GM23338 (cell line): ENCODE measurements at regions not wholly inside any gene's neighbourhood (a gene's known extent, or its start where the extent isn't known, plus 50 kb on each side); places are given as distances from the start of the nearest gene placed in this dataset.

Experiments used
- ATAC-seq: fragments of 200-7000 bp; cut with Tn5 transposase; 3 replicates; pipeline ENCODE4 v1.9.1; 2020
- DNase-seq: peaks from one replicate; pipeline ENCODE4 v3.0.0-alpha.2; 2015; ENCODE audit warnings: low spot score
- H2AFZ ChIP-seq: fragments of 200-600 bp; sonication (generic); 2 replicates; pipeline ENCODE4 v1.8.0; 2016; ENCODE audit warnings: antibody characterized with exemption, mild to moderate bottlenecking, moderate library complexity
- H3F3A ChIP-seq: fragments of 200-600 bp; sonication (generic); replicated peaks from 2 replicates; pipeline ENCODE4 v1.8.0; 2017; ENCODE audit warnings: antibody characterized with exemption, mixed run types, low read depth
- H3K27ac ChIP-seq: fragments of 200-600 bp; sonication (generic); 2 replicates; pipeline ENCODE4 v1.6.1; 2016; ENCODE audit warnings: low read depth
- H3K27me3 ChIP-seq: fragments of 200-600 bp; sonication (generic); 2 replicates; pipeline ENCODE4 v1.8.0; 2016; ENCODE audit warnings: mild to moderate bottlenecking, mixed run types, moderate library complexity; ENCODE audit not compliant: insufficient read depth
- H3K36me3 ChIP-seq: fragments of 200-600 bp; sonication (generic); 2 replicates; pipeline ENCODE4 v1.8.0; 2016; ENCODE audit warnings: mild to moderate bottlenecking; ENCODE audit not compliant: insufficient read depth
- H3K4me1 ChIP-seq: fragments of 200-600 bp; sonication (generic); 2 replicates; pipeline ENCODE4 v1.8.0; 2016; ENCODE audit warnings: mild to moderate bottlenecking, moderate library complexity; ENCODE audit not compliant: insufficient read depth
- H3K4me2 ChIP-seq: fragments of 200-600 bp; sonication (generic); 2 replicates; pipeline ENCODE4 v1.7.1; 2017; ENCODE audit warnings: mixed run types
- H3K4me3 ChIP-seq: fragments of 200-600 bp; sonication (generic); 2 replicates; pipeline ENCODE4 v1.6.1; 2016; ENCODE audit warnings: mixed run types
- H3K79me2 ChIP-seq: fragments of 200-600 bp; sonication (generic); replicated peaks from 2 replicates; pipeline ENCODE4 v1.8.0; 2017; ENCODE audit warnings: mild to moderate bottlenecking; ENCODE audit not compliant: insufficient read depth
- H3K9me2 ChIP-seq: fragments of 200-600 bp; sonication (generic); 2 replicates; pipeline ENCODE4 v1.8.0; 2017; ENCODE audit not compliant: insufficient read depth
- H4K20me1 ChIP-seq: fragments of 200-600 bp; sonication (generic); replicated peaks from 2 replicates; pipeline ENCODE4 v1.8.0; 2017; ENCODE audit warnings: mild to moderate bottlenecking; ENCODE audit not compliant: insufficient read depth
- H3K27ac Mint-ChIP-seq: 2 replicates; pipeline ENCODE4 v1.8.0; 2020; ENCODE audit warnings: inconsistent platforms, mild to moderate bottlenecking, moderate library complexity, mixed read lengths
- H3K27me3 Mint-ChIP-seq: 3 replicates; pipeline ENCODE4 v1.8.0; 2022; ENCODE audit warnings: low read depth, mild to moderate bottlenecking, moderate library complexity, mixed read lengths, inconsistent platforms; ENCODE audit not compliant: insufficient read depth, poor library complexity
- H3K36me3 Mint-ChIP-seq: 3 replicates; pipeline ENCODE4 v1.8.0; 2021; ENCODE audit warnings: low read depth, mild to moderate bottlenecking, inconsistent platforms, moderate library complexity, mixed read lengths
- H3K4me1 Mint-ChIP-seq: 3 replicates; pipeline ENCODE4 v1.8.0; 2020; ENCODE audit warnings: mild to moderate bottlenecking, inconsistent platforms, mixed read lengths
- H3K4me3 Mint-ChIP-seq: 3 replicates; pipeline ENCODE4 v1.8.0; 2021; ENCODE audit warnings: moderate library complexity, mild to moderate bottlenecking, inconsistent platforms, mixed read lengths
- H3K9me3 Mint-ChIP-seq: 3 replicates; pipeline ENCODE4 v1.8.0; 2020; ENCODE audit warnings: moderate library complexity, mild to moderate bottlenecking, inconsistent platforms, mixed read lengths
- CTCF ChIP-seq, 2 experiments: fragments of 200-600 bp in 1 of 2; sonication (generic) in 1 of 2; conservative IDR thresholded peaks; 2 replicates each; pipeline versions ENCODE4 v1.5.1 to v1.6.1; 2016 to 2017; ENCODE audit warnings: antibody characterized with exemption in 2 of 2, low read depth in 2 of 2, mild to moderate bottlenecking in 2 of 2, moderate library complexity in 1 of 2
- JUNB ChIP-seq: IDR thresholded peaks from one replicate; pipeline ENCODE4 v1.6.1; 2016; ENCODE audit warnings: antibody characterized with exemption; ENCODE audit not compliant: unreplicated experiment
- NANOG ChIP-seq: IDR thresholded peaks from 2 replicates; pipeline ENCODE4 v1.6.1; 2016; ENCODE audit warnings: antibody characterized with exemption, borderline replicate concordance
- POLR2AphosphoS5 ChIP-seq: IDR thresholded peaks from 2 replicates; pipeline ENCODE4 v1.6.1; 2016; ENCODE audit warnings: antibody characterized with exemption, low read depth
- ZNF331 ChIP-seq: fragments of 250-450 bp; sonication (Bioruptor Pico); IDR thresholded peaks from 2 replicates; pipeline ENCODE4 v1.5.0; 2020; ENCODE audit warnings: low read depth, mild to moderate bottlenecking, moderate library complexity
- ZNF462 ChIP-seq: fragments of 250-450 bp; sonication (Bioruptor Pico); IDR thresholded peaks from 2 replicates; pipeline ENCODE4 v1.5.0; 2020; ENCODE audit warnings: mild to moderate bottlenecking, moderate library complexity

GRCh38 chr1:81345110-81345509 is 455.6 kb upstream of the ADGRL2 start (continued):
- TF ChIP-seq ZNF462 (CRISPR knock-in tag) (no peak), JUNB (no peak), POLR2AphosphoS5 (no peak), CTCF (conservative IDR thresholded peaks at IDR 0.05; ENCODE audit: low read depth in 2 of 2) (no peak), ZNF331 (CRISPR knock-in tag) (no peak)

- Histone ChIP-seq H3K4me1 (peaks cover 6% of the 10 kb centered on the region; the same call in 1 of the 2 replicates), H2AFZ (no peak overlapping the region), H3K36me3 (no peaks in the 10 kb centered on the region), H3K4me2 (no peak overlapping the region), H3F3A (no peaks in the 10 kb centered on the region), H3K27me3 (no peaks in the 10 kb centered on the region), H3K9me2 (peaks cover 3% of the 10 kb centered on the region; the same call in 1 of the 2 replicates), H4K20me1 (no peaks in the 10 kb centered on the region), H3K79me2 (no peaks in the 10 kb centered on the region), H3K27ac (no peak overlapping the region), H3K4me3 (no peak overlapping the region)
- peaks cover 11% of the 10 kb centered on the region for H3K4me1 Mint-ChIP-seq
- H3K36me3 Mint-ChIP-seq: peaks cover 11% of the 10 kb centered on the region; the same call in 2 of the 3 replicates
- TF ChIP-seq POLR2AphosphoS5 (no peak), ZNF331 (CRISPR knock-in tag) (no peak), NANOG (no peak)
- peaks cover 3% of the 10 kb centered on the region for H3K27me3 Mint-ChIP-seq
- no peaks in the 10 kb centered on the region; the same call in 2 of the 3 replicates for H3K9me3 Mint-ChIP-seq
- no peak overlapping the region for H3K27ac Mint-ChIP-seq
- DNase-seq: no peak
- H3K4me3 Mint-ChIP-seq: no peak overlapping the region
- ATAC-seq: no peak
Measured at GRCh38 chr1:81340239-81340638, 460.5 kb upstream of the ADGRL2 start.
